Activated CD4-positive, alpha-beta T cell treated with anti-CD3 and anti-CD28 coated beads, Interleukin-2, amount 10 ng/mL, durations not matched to agents 24 days and 14 days (primary cell): ENCODE measurements at regions not wholly inside any gene's neighbourhood (a gene's known extent, or its start where the extent isn't known, plus 50 kb on each side); places are given as distances from the start of the nearest gene placed in this dataset.

ENCODE experiments used
- DNase-seq: peaks from one replicate; pipeline ENCODE4 v3.0.0; 2022
- H3K27ac Mint-ChIP-seq: one replicate; pipeline ENCODE4 v1.8.0; 2022; ENCODE audit warnings: mild to moderate bottlenecking, mixed read lengths
- H3K27me3 Mint-ChIP-seq: one replicate; pipeline ENCODE4 v1.8.0; 2022; ENCODE audit warnings: mixed read lengths
- H3K36me3 Mint-ChIP-seq: one replicate; pipeline ENCODE4 v1.8.0; 2022; ENCODE audit warnings: low read depth, mild to moderate bottlenecking, mixed read lengths
- H3K4me1 Mint-ChIP-seq: one replicate; pipeline ENCODE4 v1.8.0; 2021; ENCODE audit warnings: mixed read lengths
- H3K4me3 Mint-ChIP-seq: one replicate; pipeline ENCODE4 v1.8.0; 2022; ENCODE audit warnings: mild to moderate bottlenecking, moderate library complexity, mixed read lengths
- H3K9me3 Mint-ChIP-seq: one replicate; pipeline ENCODE4 v1.8.0; 2021; ENCODE audit warnings: mixed read lengths
- intact Hi-C: fragments of 100-400 bp; cut with micrococcal nuclease; formaldehyde crosslinking; loops from one replicate; pipeline ENCODE4 v1.15.1; 2023

- H3K9me3 Mint-ChIP-seq, result no peaks in the 10 kb centered on the region
- no peak for DNase-seq
- intact Hi-C loops, result no loop called here
- no peaks in the 10 kb centered on the region for H3K27me3 Mint-ChIP-seq
- H3K4me1 Mint-ChIP-seq, result no peaks in the 10 kb centered on the region
- H3K36me3 Mint-ChIP-seq, result no peaks in the 10 kb centered on the region
- no peak overlapping the region for H3K27ac Mint-ChIP-seq
- no peak overlapping the region for H3K4me3 Mint-ChIP-seq
Measured at GRCh38 chr2:21939967-21940366, 816.2 kb downstream of the TDRD15 start.

- no peaks in the 10 kb centered on the region for H3K36me3 Mint-ChIP-seq
- no peak overlapping the region for H3K4me3 Mint-ChIP-seq
- no peaks in the 10 kb centered on the region for H3K4me1 Mint-ChIP-seq
- H3K9me3 Mint-ChIP-seq, result no peaks in the 10 kb centered on the region
- no peaks in the 10 kb centered on the region for H3K27me3 Mint-ChIP-seq
- intact Hi-C loops, result no loop called here
- DNase-seq, result no peak
- H3K27ac Mint-ChIP-seq, result no peak overlapping the region
Measured at GRCh38 chr2:21944536-21944935, 820.8 kb downstream of the TDRD15 start.

GRCh38 chr2:21945658-21946057 is 821.9 kb downstream of the TDRD15 start:
- no peak for DNase-seq
- Mint-ChIP-seq H3K9me3 (no peaks in the 10 kb centered on the region), H3K4me3 (no peak overlapping the region), H3K27ac (no peak overlapping the region), H3K27me3 (no peaks in the 10 kb centered on the region), H3K36me3 (no peaks in the 10 kb centered on the region), H3K4me1 (no peaks in the 10 kb centered on the region)
- intact Hi-C loops, result no loop called here

GRCh38 chr2:21947046-21947445 is 823.3 kb downstream of the TDRD15 start:
- Mint-ChIP-seq H3K27ac (no peak overlapping the region), H3K9me3 (peaks cover 7% of the 10 kb centered on the region), H3K36me3 (no peaks in the 10 kb centered on the region), H3K4me1 (no peaks in the 10 kb centered on the region), H3K4me3 (no peak overlapping the region), H3K27me3 (no peaks in the 10 kb centered on the region)
- intact Hi-C loops, result no loop called here
- no peak for DNase-seq

- Mint-ChIP-seq H3K9me3 (peaks cover 3% of the 10 kb centered on the region), H3K36me3 (no peaks in the 10 kb centered on the region), H3K27me3 (no peaks in the 10 kb centered on the region), H3K4me3 (no peak overlapping the region), H3K4me1 (no peaks in the 10 kb centered on the region), H3K27ac (no peak overlapping the region)
- no peak for DNase-seq
- intact Hi-C loops, result no loop called here
Measured at GRCh38 chr2:21966139-21966538, 842.4 kb downstream of the TDRD15 start.

- intact Hi-C loops, result no loop called here
- H3K27me3 Mint-ChIP-seq, result no peaks in the 10 kb centered on the region
- no peak for DNase-seq
- no peak overlapping the region for H3K27ac Mint-ChIP-seq
- H3K4me1 Mint-ChIP-seq, result no peaks in the 10 kb centered on the region
- no peak overlapping the region for H3K4me3 Mint-ChIP-seq
- H3K9me3 Mint-ChIP-seq, result no peaks in the 10 kb centered on the region
- no peaks in the 10 kb centered on the region for H3K36me3 Mint-ChIP-seq
Measured at GRCh38 chr2:21970971-21971370, 847.2 kb downstream of the TDRD15 start.

GRCh38 chr2:21972586-21972985 is 848.8 kb downstream of the TDRD15 start:
- Mint-ChIP-seq H3K36me3 (no peaks in the 10 kb centered on the region), H3K9me3 (no peaks in the 10 kb centered on the region), H3K4me3 (no peak overlapping the region), H3K4me1 (no peaks in the 10 kb centered on the region), H3K27ac (no peak overlapping the region), H3K27me3 (no peaks in the 10 kb centered on the region)
- no peak for DNase-seq
- intact Hi-C loops, result no loop called here

GRCh38 chr2:21981127-21981526 is 857.4 kb downstream of the TDRD15 start:
- no peak for DNase-seq
- H3K4me3 Mint-ChIP-seq, result no peak overlapping the region
- no peaks in the 10 kb centered on the region for H3K36me3 Mint-ChIP-seq
- intact Hi-C loops, result no loop called here
- no peaks in the 10 kb centered on the region for H3K27me3 Mint-ChIP-seq
- peaks cover 15% of the 10 kb centered on the region for H3K9me3 Mint-ChIP-seq
- no peak overlapping the region for H3K27ac Mint-ChIP-seq
- H3K4me1 Mint-ChIP-seq, result no peaks in the 10 kb centered on the region

- no peak overlapping the region for H3K27ac Mint-ChIP-seq
- no peak overlapping the region for H3K4me3 Mint-ChIP-seq
- no peaks in the 10 kb centered on the region for H3K4me1 Mint-ChIP-seq
- H3K36me3 Mint-ChIP-seq, result no peaks in the 10 kb centered on the region
- intact Hi-C loops, result no loop called here
- DNase-seq, result no peak
- H3K9me3 Mint-ChIP-seq, result peaks cover 14% of the 10 kb centered on the region
- no peaks in the 10 kb centered on the region for H3K27me3 Mint-ChIP-seq
Measured at GRCh38 chr2:21993002-21993401, 869.2 kb downstream of the TDRD15 start.

- Mint-ChIP-seq H3K4me1 (no peaks in the 10 kb centered on the region), H3K4me3 (no peak overlapping the region), H3K27me3 (no peaks in the 10 kb centered on the region), H3K27ac (no peak overlapping the region), H3K9me3 (peaks cover 8% of the 10 kb centered on the region), H3K36me3 (no peaks in the 10 kb centered on the region)
- intact Hi-C loops, result no loop called here
- DNase-seq, result no peak
Measured at GRCh38 chr2:21996339-21996738, 872.6 kb downstream of the TDRD15 start.

- intact Hi-C loops, result no loop called here
- DNase-seq, result no peak
- no peaks in the 10 kb centered on the region for H3K27me3 Mint-ChIP-seq
- peaks cover 4% of the 10 kb centered on the region for H3K9me3 Mint-ChIP-seq
- H3K4me3 Mint-ChIP-seq, result no peak overlapping the region
- H3K27ac Mint-ChIP-seq, result no peak overlapping the region
- H3K4me1 Mint-ChIP-seq, result no peaks in the 10 kb centered on the region
- no peaks in the 10 kb centered on the region for H3K36me3 Mint-ChIP-seq
Measured at GRCh38 chr2:21999522-21999921, 875.8 kb downstream of the TDRD15 start.

- Mint-ChIP-seq H3K9me3 (peaks cover 4% of the 10 kb centered on the region), H3K27me3 (no peaks in the 10 kb centered on the region), H3K27ac (no peak overlapping the region), H3K4me3 (no peak overlapping the region), H3K4me1 (no peaks in the 10 kb centered on the region), H3K36me3 (no peaks in the 10 kb centered on the region)
- DNase-seq, result no peak
- intact Hi-C loops, result no loop called here
Measured at GRCh38 chr2:22002066-22002465, 878.3 kb downstream of the TDRD15 start.

GRCh38 chr2:22003270-22003669 is 879.5 kb downstream of the TDRD15 start:
- H3K4me1 Mint-ChIP-seq, result no peaks in the 10 kb centered on the region
- no peak overlapping the region for H3K4me3 Mint-ChIP-seq
- intact Hi-C loops, result no loop called here
- DNase-seq, result no peak
- no peaks in the 10 kb centered on the region for H3K36me3 Mint-ChIP-seq
- no peak overlapping the region for H3K27ac Mint-ChIP-seq
- H3K27me3 Mint-ChIP-seq, result no peaks in the 10 kb centered on the region
- peaks cover 4% of the 10 kb centered on the region for H3K9me3 Mint-ChIP-seq

GRCh38 chr2:22011048-22011447 is 887.3 kb downstream of the TDRD15 start:
- DNase-seq, result no peak
- H3K4me1 Mint-ChIP-seq, result no peaks in the 10 kb centered on the region
- H3K4me3 Mint-ChIP-seq, result no peak overlapping the region
- no peak overlapping the region for H3K27ac Mint-ChIP-seq
- H3K36me3 Mint-ChIP-seq, result no peaks in the 10 kb centered on the region
- intact Hi-C loops, result no loop called here
- H3K9me3 Mint-ChIP-seq, result peaks cover 5% of the 10 kb centered on the region
- H3K27me3 Mint-ChIP-seq, result no peaks in the 10 kb centered on the region

- Mint-ChIP-seq H3K4me3 (no peak overlapping the region), H3K4me1 (no peaks in the 10 kb centered on the region), H3K27me3 (no peaks in the 10 kb centered on the region), H3K9me3 (no peaks in the 10 kb centered on the region), H3K36me3 (no peaks in the 10 kb centered on the region), H3K27ac (no peak overlapping the region)
- intact Hi-C loops, result no loop called here
- DNase-seq, result no peak
Measured at GRCh38 chr2:22020091-22020742, 896.4 kb downstream of the TDRD15 start.
